ENCODE measurements at regions not wholly inside any gene's neighbourhood (a gene's known extent, or its start where the extent isn't known, plus 50 kb on each side); places are given as distances from the start of the nearest gene placed in this dataset.

DNA sequence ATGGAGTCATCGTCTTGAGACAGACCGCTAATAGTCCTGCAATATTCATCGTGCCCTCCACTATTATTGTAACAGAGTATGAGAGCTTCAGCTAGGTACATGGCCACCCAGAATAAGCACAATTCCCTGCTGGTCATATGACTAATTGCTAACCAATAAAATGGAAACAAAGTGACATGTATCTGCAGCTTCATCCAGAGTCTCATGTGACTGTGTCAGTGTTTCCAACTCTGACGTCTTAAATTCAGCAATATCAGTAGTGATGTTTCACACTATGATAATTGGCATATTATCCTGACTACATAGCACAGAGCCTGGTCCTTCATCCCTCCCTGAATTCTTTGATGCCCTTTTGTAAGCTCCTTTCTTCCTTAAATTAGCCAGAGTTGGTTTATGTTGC is 167.4 kb downstream of the RPS29 start (continued):
- TF ChIP-seq, protein P1, sequence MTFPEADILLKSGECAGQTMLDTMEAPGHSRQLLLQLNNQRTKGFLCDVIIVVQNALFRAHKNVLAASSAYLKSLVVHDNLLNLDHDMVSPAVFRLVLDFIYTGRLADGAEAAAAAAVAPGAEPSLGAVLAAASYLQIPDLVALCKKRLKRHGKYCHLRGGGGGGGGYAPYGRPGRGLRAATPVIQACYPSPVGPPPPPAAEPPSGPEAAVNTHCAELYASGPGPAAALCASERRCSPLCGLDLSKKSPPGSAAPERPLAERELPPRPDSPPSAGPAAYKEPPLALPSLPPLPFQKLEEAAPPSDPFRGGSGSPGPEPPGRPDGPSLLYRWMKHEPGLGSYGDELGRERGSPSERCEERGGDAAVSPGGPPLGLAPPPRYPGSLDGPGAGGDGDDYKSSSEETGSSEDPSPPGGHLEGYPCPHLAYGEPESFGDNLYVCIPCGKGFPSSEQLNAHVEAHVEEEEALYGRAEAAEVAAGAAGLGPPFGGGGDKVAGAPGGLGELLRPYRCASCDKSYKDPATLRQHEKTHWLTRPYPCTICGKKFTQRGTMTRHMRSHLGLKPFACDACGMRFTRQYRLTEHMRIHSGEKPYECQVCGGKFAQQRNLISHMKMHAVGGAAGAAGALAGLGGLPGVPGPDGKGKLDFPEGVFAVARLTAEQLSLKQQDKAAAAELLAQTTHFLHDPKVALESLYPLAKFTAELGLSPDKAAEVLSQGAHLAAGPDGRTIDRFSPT (tag by site-specific recombination; IDR thresholded peaks at IDR 0.05), result no peak
- TF ChIP-seq, protein P2, sequence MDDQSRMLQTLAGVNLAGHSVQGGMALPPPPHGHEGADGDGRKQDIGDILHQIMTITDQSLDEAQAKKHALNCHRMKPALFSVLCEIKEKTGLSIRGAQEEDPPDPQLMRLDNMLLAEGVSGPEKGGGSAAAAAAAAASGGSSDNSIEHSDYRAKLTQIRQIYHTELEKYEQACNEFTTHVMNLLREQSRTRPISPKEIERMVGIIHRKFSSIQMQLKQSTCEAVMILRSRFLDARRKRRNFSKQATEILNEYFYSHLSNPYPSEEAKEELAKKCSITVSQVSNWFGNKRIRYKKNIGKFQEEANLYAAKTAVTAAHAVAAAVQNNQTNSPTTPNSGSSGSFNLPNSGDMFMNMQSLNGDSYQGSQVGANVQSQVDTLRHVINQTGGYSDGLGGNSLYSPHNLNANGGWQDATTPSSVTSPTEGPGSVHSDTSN (CRISPR knock-in tag; IDR thresholded peaks at IDR 0.05), result no peak
- TF ChIP-seq, protein P3, sequence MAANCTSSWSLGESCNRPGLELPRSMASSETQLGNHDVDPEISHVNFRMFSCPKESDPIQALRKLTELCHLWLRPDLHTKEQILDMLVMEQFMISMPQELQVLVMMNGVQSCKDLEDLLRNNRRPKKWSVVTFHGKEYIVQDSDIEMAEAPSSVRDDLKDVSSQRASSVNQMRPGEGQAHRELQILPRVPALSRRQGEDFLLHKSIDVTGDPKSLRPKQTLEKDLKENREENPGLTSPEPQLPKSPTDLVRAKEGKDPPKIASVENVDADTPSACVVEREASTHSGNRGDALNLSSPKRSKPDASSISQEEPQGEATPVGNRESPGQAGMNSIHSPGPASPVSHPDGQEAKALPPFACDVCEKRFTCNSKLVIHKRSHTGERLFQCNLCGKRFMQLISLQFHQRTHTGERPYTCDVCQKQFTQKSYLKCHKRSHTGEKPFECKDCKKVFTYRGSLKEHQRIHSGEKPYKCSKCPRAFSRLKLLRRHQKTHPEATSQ (tag by site-specific recombination; IDR thresholded peaks at IDR 0.05), result no peak

DNA sequence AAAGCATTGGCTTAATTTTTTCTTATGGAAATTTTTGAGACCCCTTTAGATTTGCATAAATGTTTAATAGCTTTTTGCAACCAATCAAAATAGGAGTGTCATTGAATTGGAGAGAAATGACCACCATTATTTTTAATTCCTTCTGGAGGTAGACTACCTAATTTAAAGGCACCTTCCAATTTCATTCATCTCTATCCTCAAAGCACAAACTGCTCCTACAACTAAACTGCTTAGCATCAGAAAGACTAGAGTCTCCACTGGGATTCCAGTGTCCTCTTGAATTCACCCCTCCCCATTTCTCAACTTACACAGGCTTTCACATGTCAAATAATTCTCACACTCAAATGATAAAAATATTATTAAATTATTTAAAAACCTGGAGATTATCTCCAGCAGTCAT is 168.4 kb downstream of the RPS29 start:
- H3K4me1 ChIP-seq (ENCODE audit: control insufficient read depth, insufficient read depth, low read length), result no peaks in the 10 kb centered on the region
- H3K36me3 ChIP-seq (ENCODE audit: control insufficient read depth in 2 of 2, insufficient read depth in 1 of 2, low read length in 2 of 2), result no peaks in the 10 kb centered on the region
- H3K4me3 ChIP-seq (ENCODE audit: low read depth, low read length), result no peak overlapping the region
- ChIA-PET CTCF (no interaction called here), POLR2A (no interaction called here)
- no peaks in the 10 kb centered on the region for H3K9me3 ChIP-seq (ENCODE audit: control insufficient read depth, insufficient read depth, low read depth, low read length)
- no peak overlapping the region for H3K27ac ChIP-seq (ENCODE audit: extremely low read depth, low read depth, low read length)
- TF ChIP-seq, protein P4, sequence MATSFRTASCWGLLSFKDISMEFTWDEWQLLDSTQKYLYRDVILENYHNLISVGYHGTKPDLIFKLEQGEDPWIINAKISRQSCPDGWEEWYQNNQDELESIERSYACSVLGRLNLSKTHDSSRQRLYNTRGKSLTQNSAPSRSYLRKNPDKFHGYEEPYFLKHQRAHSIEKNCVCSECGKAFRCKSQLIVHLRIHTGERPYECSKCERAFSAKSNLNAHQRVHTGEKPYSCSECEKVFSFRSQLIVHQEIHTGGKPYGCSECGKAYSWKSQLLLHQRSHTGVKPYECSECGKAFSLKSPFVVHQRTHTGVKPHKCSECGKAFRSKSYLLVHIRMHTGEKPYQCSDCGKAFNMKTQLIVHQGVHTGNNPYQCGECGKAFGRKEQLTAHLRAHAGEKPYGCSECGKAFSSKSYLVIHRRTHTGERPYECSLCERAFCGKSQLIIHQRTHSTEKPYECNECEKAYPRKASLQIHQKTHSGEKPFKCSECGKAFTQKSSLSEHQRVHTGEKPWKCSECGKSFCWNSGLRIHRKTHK (tag by site-specific recombination; IDR thresholded peaks at IDR 0.05), result no peak
- TF ChIP-seq ZNF530 (tag by site-specific recombination; IDR thresholded peaks at IDR 0.05; ENCODE audit: low read depth), result no peak
- TF ChIP-seq OVOL3 (tag by site-specific recombination; IDR thresholded peaks at IDR 0.05), result no peak
- no peak for TF ChIP-seq ZNF354C (tag by site-specific recombination; IDR thresholded peaks at IDR 0.05; ENCODE audit: borderline replicate concordance, low read depth)
- no peak for TF ChIP-seq TCF7L2 (IDR thresholded peaks at IDR 0.05; ENCODE audit: borderline replicate concordance, low read depth, low read length)
- no peak for TF ChIP-seq ZNF433 (tag by site-specific recombination; IDR thresholded peaks at IDR 0.05; ENCODE audit: low read depth)
- TF ChIP-seq, protein P5, sequence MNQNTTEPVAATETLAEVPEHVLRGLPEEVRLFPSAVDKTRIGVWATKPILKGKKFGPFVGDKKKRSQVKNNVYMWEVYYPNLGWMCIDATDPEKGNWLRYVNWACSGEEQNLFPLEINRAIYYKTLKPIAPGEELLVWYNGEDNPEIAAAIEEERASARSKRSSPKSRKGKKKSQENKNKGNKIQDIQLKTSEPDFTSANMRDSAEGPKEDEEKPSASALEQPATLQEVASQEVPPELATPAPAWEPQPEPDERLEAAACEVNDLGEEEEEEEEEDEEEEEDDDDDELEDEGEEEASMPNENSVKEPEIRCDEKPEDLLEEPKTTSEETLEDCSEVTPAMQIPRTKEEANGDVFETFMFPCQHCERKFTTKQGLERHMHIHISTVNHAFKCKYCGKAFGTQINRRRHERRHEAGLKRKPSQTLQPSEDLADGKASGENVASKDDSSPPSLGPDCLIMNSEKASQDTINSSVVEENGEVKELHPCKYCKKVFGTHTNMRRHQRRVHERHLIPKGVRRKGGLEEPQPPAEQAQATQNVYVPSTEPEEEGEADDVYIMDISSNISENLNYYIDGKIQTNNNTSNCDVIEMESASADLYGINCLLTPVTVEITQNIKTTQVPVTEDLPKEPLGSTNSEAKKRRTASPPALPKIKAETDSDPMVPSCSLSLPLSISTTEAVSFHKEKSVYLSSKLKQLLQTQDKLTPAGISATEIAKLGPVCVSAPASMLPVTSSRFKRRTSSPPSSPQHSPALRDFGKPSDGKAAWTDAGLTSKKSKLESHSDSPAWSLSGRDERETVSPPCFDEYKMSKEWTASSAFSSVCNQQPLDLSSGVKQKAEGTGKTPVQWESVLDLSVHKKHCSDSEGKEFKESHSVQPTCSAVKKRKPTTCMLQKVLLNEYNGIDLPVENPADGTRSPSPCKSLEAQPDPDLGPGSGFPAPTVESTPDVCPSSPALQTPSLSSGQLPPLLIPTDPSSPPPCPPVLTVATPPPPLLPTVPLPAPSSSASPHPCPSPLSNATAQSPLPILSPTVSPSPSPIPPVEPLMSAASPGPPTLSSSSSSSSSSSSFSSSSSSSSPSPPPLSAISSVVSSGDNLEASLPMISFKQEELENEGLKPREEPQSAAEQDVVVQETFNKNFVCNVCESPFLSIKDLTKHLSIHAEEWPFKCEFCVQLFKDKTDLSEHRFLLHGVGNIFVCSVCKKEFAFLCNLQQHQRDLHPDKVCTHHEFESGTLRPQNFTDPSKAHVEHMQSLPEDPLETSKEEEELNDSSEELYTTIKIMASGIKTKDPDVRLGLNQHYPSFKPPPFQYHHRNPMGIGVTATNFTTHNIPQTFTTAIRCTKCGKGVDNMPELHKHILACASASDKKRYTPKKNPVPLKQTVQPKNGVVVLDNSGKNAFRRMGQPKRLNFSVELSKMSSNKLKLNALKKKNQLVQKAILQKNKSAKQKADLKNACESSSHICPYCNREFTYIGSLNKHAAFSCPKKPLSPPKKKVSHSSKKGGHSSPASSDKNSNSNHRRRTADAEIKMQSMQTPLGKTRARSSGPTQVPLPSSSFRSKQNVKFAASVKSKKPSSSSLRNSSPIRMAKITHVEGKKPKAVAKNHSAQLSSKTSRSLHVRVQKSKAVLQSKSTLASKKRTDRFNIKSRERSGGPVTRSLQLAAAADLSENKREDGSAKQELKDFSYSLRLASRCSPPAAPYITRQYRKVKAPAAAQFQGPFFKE (tag by site-specific recombination; IDR thresholded peaks at IDR 0.05; ENCODE audit: borderline replicate concordance), result no peak
- TF ChIP-seq, protein P6, sequence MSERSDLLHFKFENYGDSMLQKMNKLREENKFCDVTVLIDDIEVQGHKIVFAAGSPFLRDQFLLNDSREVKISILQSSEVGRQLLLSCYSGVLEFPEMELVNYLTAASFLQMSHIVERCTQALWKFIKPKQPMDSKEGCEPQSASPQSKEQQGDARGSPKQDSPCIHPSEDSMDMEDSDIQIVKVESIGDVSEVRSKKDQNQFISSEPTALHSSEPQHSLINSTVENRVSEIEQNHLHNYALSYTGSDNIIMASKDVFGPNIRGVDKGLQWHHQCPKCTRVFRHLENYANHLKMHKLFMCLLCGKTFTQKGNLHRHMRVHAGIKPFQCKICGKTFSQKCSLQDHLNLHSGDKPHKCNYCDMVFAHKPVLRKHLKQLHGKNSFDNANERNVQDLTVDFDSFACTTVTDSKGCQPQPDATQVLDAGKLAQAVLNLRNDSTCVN (tag by site-specific recombination; optimal IDR thresholded peaks at IDR 0.05), result no peak
- no peak for TF ChIP-seq ZNF501 (tag by site-specific recombination; IDR thresholded peaks at IDR 0.05)
- TF ChIP-seq, protein P7, sequence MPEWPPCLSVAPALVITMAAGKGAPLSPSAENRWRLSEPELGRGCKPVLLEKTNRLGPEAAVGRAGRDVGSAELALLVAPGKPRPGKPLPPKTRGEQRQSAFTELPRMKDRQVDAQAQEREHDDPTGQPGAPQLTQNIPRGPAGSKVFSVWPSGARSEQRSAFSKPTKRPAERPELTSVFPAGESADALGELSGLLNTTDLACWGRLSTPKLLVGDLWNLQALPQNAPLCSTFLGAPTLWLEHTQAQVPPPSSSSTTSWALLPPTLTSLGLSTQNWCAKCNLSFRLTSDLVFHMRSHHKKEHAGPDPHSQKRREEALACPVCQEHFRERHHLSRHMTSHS (tag by site-specific recombination; IDR thresholded peaks at IDR 0.05), result no peak
- no peak for TF ChIP-seq ZBTB17 (tag by site-specific recombination; IDR thresholded peaks at IDR 0.05)
- TF ChIP-seq, protein P8, sequence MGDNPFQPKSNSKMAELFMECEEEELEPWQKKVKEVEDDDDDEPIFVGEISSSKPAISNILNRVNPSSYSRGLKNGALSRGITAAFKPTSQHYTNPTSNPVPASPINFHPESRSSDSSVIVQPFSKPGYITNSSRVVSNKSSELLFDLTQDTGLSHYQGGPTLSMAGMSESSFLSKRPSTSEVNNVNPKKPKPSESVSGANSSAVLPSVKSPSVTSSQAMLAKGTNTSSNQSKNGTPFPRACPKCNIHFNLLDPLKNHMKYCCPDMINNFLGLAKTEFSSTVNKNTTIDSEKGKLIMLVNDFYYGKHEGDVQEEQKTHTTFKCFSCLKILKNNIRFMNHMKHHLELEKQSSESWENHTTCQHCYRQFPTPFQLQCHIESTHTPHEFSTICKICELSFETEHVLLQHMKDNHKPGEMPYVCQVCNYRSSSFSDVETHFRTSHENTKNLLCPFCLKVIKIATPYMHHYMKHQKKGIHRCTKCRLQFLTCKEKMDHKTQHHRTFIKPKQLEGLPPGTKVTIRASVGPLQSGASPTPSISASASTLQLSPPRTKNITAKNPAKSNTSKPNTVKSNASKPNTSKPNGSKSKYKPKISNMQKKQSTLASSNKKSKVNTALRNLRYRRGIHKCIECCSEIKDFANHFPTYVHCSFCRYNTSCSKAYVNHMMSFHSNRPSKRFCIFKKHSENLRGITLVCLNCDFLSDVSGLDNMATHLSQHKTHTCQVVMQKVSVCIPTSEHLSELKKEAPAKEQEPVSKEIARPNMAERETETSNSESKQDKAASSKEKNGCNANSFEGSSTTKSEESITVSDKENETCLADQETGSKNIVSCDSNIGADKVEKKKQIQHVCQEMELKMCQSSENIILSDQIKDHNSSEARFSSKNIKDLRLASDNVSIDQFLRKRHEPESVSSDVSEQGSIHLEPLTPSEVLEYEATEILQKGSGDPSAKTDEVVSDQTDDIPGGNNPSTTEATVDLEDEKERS (tag by site-specific recombination; IDR thresholded peaks at IDR 0.05), result no peak
- TF ChIP-seq, protein P9, sequence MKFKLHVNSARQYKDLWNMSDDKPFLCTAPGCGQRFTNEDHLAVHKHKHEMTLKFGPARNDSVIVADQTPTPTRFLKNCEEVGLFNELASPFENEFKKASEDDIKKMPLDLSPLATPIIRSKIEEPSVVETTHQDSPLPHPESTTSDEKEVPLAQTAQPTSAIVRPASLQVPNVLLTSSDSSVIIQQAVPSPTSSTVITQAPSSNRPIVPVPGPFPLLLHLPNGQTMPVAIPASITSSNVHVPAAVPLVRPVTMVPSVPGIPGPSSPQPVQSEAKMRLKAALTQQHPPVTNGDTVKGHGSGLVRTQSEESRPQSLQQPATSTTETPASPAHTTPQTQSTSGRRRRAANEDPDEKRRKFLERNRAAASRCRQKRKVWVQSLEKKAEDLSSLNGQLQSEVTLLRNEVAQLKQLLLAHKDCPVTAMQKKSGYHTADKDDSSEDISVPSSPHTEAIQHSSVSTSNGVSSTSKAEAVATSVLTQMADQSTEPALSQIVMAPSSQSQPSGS (tag by site-specific recombination; IDR thresholded peaks at IDR 0.05; ENCODE audit: low read depth), result no peak
